Vagina (tissue), 2 donors: ENCODE measurements at regions not wholly inside any gene's neighbourhood (a gene's known extent, or its start where the extent isn't known, plus 50 kb on each side); places are given as distances from the start of the nearest gene placed in this dataset.

Source experiments
- CTCF ChIP-seq, 3 experiments: fragments of 450-650 bp in 2 of 3; fragments of 200-600 bp in 1 of 3; sonication (generic) in 1 of 3; IDR thresholded peaks; one replicate each; pipeline ENCODE4 v1.5.1; 2017 to 2019; ENCODE audit warnings: antibody characterized with exemption in 3 of 3, mild to moderate bottlenecking in 2 of 3, moderate library complexity in 2 of 3
- POLR2A ChIP-seq, 2 donors: fragments of 450-650 bp; IDR thresholded peaks; one replicate each; pipeline ENCODE4 v1.6.1; 2017; ENCODE audit warnings: antibody characterized with exemption in 2 of 2, mild to moderate bottlenecking in 2 of 2, moderate library complexity in 2 of 2

DNA sequence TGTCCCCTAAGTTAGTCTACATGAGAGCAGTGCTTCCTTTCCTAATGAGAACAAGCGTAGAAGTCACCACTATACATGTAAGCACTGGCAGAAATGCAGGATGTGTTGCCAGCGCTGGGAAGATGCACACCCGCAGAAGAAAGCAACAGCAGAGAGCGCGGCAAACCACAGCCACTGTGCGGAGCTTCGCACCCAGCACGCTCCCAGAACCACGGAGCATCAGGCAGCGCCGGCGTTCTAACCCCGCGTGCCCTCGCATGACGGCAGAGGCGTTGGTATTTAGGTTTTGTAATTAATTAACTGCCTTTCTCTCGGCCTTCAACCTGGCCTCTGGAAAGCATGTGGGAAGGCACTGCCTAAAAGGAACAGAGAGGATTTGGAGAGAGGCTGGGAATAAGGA lies 69.1 kb downstream of the OLIG1 start:
- TF ChIP-seq POLR2A (IDR thresholded peaks at IDR 0.05) (no peak), CTCF (IDR thresholded peaks at IDR 0.05) (no peak)
